Ovary (tissue), 7 donors: ENCODE measurements at regions not wholly inside any gene's neighbourhood (a gene's known extent, or its start where the extent isn't known, plus 50 kb on each side); places are given as distances from the start of the nearest gene placed in this dataset.

Source experiments
- DNase-seq, 5 donors: peaks; one replicate each; pipeline ENCODE4 v3.0.0-alpha.2; 2019 to 2020
- H3K27ac ChIP-seq, 2 donors: fragments of 200-600 bp; one replicate each; pipeline versions ENCODE4 v1.5.1 to v1.8.0; 2019 to 2022
- H3K27me3 ChIP-seq: fragments of 200-600 bp; one replicate; pipeline ENCODE4 v1.8.0; 2022
- H3K36me3 ChIP-seq: fragments of 200-600 bp; sonication (generic); one replicate; pipeline ENCODE4 v1.5.1; 2019
- H3K4me1 ChIP-seq: one replicate; pipeline ENCODE4 v1.8.1; 2013; ENCODE audit warnings: mild to moderate bottlenecking, moderate library complexity; ENCODE audit not compliant: insufficient read depth
- H3K4me3 ChIP-seq: fragments of 200-600 bp; sonication (generic); one replicate; pipeline ENCODE4 v1.5.1; 2017
- H3K9me3 ChIP-seq, 2 donors: fragments of 200-600 bp in 1 of 2; sonication (generic) in 1 of 2; one replicate each; pipeline versions ENCODE4 v1.5.1 to v1.8.1; 2013 to 2019; ENCODE audit warnings: mild to moderate bottlenecking in 1 of 2, moderate library complexity in 1 of 2
- EP300 ChIP-seq: sonication (generic); formaldehyde crosslinking; IDR thresholded peaks from one replicate; pipeline ENCODE4 v1.6.1; 2017; ENCODE audit warnings: antibody characterized with exemption
- POLR2A ChIP-seq: fragments of 450-650 bp; IDR thresholded peaks from one replicate; pipeline ENCODE4 v1.6.1; 2017; ENCODE audit warnings: antibody characterized with exemption, mild to moderate bottlenecking, moderate library complexity
- WGBS, 3 donors: extraction: QIAGEN DNeasy Blood & Tissue Kit in 1 of 3; methylation state at CpG; one replicate each; pipeline versions ENCODE4 v1.1.5 to v1.1.7; 2013 to 2017; 5-methylcytosine and 5-hydroxymethylcytosine counted together
- intact Hi-C, 4 donors: fragments of 100-400 bp; cut with DNase I; formaldehyde crosslinking; loops; one replicate each; pipeline versions ENCODE4 v1.11.0 to v1.15.1; 2022 to 2023
- TF ChIP-seq, protein P1 (sequence below), 3 donors: fragments of 450-650 bp in 2 of 3; fragments of 200-600 bp in 1 of 3; IDR thresholded peaks; one replicate each; pipeline versions ENCODE4 v1.5.1 to v1.8.0; 2016 to 2022; ENCODE audit warnings: antibody characterized with exemption in 3 of 3, mild to moderate bottlenecking in 1 of 3
- donor health status: DM: no; HTN: no; CAD: no; lungs with moderate emphysema.
- donor health status: DM: no; HTN: no; CAD: no.
- donor health status: Bipolar disorder and iron deficiency.
- donor health status: DM: no; HTN: no; CAD: no.
- donor health status: DM: yes; HTN: yes; CAD: no.

- no peaks in the 10 kb centered on the region for H3K27me3 ChIP-seq
- intact Hi-C loops, result no loop called here
- H3K9me3 ChIP-seq, result no peaks in the 10 kb centered on the region
- no peaks in the 10 kb centered on the region for H3K4me1 ChIP-seq
- H3K27ac ChIP-seq, result no peak overlapping the region
- TF ChIP-seq, protein P1, sequence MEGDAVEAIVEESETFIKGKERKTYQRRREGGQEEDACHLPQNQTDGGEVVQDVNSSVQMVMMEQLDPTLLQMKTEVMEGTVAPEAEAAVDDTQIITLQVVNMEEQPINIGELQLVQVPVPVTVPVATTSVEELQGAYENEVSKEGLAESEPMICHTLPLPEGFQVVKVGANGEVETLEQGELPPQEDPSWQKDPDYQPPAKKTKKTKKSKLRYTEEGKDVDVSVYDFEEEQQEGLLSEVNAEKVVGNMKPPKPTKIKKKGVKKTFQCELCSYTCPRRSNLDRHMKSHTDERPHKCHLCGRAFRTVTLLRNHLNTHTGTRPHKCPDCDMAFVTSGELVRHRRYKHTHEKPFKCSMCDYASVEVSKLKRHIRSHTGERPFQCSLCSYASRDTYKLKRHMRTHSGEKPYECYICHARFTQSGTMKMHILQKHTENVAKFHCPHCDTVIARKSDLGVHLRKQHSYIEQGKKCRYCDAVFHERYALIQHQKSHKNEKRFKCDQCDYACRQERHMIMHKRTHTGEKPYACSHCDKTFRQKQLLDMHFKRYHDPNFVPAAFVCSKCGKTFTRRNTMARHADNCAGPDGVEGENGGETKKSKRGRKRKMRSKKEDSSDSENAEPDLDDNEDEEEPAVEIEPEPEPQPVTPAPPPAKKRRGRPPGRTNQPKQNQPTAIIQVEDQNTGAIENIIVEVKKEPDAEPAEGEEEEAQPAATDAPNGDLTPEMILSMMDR (IDR thresholded peaks at IDR 0.05), result no peak
- TF ChIP-seq EP300 (no peak), POLR2A (no peak)
- no peak overlapping the region for H3K4me3 ChIP-seq
- no peaks in the 10 kb centered on the region for H3K36me3 ChIP-seq
- DNase-seq, result no peak
These were observed 984.5 kb upstream of the CDH2 start for GRCh38 chr18:29161429-29161828.

- Histone ChIP-seq H3K4me1 (no peaks in the 10 kb centered on the region), H3K36me3 (no peaks in the 10 kb centered on the region), H3K9me3 (no peaks in the 10 kb centered on the region), H3K27me3 (no peaks in the 10 kb centered on the region), H3K4me3 (no peak overlapping the region), H3K27ac (no peak overlapping the region)
- no peak for DNase-seq
- intact Hi-C loops, result no loop called here
- TF ChIP-seq EP300, result no peak
- TF ChIP-seq POLR2A, result no peak
- TF ChIP-seq, protein P1 (IDR thresholded peaks at IDR 0.05), result no peak
- 22 to 38% (median 36%) methylated on average over 2 of the region's 2 CpGs for WGBS, 3 donors
These were observed 983.2 kb upstream of the CDH2 start for GRCh38 chr18:29160170-29160569.

GRCh38 chr18:29157905-29158304 lies 981.0 kb upstream of the CDH2 start:
- no peaks in the 10 kb centered on the region for H3K36me3 ChIP-seq
- no peak for DNase-seq
- 65 to 79% (median 66%) methylated on average over 4 of the region's 4 CpGs for WGBS, 3 donors
- no peaks in the 10 kb centered on the region for H3K27me3 ChIP-seq
- no peaks in the 10 kb centered on the region for H3K9me3 ChIP-seq
- H3K4me1 ChIP-seq, result no peaks in the 10 kb centered on the region
- intact Hi-C loops, result no loop called here
- TF ChIP-seq POLR2A (no peak), EP300 (no peak)
- TF ChIP-seq, protein P1 (IDR thresholded peaks at IDR 0.05), result no peak
- no peak overlapping the region for H3K27ac ChIP-seq
- H3K4me3 ChIP-seq, result no peak overlapping the region

DNA sequence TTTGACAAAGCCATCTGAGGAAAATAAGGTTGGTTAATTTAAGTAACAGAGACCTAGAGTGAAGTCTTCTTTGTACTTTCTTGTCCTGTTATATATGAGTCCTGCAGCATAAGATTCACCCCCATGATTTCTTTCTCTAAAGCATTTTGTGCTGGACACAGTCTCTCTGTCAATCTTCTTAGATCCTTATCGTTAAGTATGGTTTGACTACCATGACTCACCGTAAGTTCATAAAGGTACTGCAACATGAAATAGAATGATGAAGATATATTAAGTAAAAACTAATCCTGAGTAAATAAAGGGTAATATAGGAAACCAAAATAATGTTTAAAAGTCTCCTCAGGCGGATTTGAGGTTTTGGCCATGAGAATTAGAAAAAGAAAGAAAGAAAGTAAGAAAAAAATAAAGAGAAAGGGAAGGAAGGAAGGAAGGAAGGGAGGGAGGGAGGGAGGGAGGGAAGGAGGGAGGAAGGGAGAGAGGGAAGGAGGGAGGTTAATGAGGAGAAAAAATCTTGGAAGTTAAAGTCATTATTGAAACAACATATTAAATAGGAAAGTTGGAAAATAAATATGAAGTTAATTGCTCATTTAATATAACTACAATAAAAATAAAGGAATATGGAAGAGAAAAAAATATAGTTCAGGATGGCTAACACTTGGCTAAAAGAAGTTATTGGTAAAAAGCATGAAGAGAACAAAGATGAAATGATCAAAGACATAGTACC lies 980.3 kb upstream of the CDH2 start:
- no peak for TF ChIP-seq EP300
- no peak for TF ChIP-seq POLR2A
- TF ChIP-seq, protein P1 (IDR thresholded peaks at IDR 0.05), result no peak
- Histone ChIP-seq H3K36me3 (no peaks in the 10 kb centered on the region), H3K27me3 (no peaks in the 10 kb centered on the region), H3K27ac (no peak overlapping the region), H3K9me3 (no peaks in the 10 kb centered on the region), H3K4me1 (no peaks in the 10 kb centered on the region), H3K4me3 (no peak overlapping the region)
- WGBS, 3 donors, result 94 to 96% (median 95%) methylated on average over 3 of the region's 3 CpGs
- DNase-seq, result no peak
- intact Hi-C loops, result no loop called here
